ENCODE measurements at regions not wholly inside any gene's neighbourhood (a gene's known extent, or its start where the extent isn't known, plus 50 kb on each side); places are given as distances from the start of the nearest gene placed in this dataset.

DNA sequence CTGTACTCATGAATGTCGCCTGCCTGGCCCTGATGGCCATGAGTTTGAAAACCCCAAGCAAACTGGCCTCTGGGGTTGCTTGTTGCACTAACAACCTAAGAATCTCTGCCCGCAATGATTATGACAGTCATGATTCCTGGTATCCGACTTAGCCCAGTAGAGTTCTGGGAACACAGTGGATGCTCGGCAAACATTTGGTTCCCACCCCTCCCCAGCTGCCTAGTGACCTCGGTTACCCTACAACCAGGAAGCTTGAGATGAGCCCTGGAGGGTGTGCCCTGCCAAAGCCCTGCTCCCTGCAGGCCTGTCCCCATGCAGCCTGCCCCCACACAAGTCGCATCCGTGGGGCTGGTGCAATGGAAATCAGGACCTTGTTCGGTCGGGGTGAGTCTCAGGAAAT is 76.0 kb upstream of the ZBTB40 start:
- no peak for DNase-seq

GRCh38 chr1:22376001-22376400 is 75.7 kb upstream of the ZBTB40 start:
- no peak for DNase-seq

DNA sequence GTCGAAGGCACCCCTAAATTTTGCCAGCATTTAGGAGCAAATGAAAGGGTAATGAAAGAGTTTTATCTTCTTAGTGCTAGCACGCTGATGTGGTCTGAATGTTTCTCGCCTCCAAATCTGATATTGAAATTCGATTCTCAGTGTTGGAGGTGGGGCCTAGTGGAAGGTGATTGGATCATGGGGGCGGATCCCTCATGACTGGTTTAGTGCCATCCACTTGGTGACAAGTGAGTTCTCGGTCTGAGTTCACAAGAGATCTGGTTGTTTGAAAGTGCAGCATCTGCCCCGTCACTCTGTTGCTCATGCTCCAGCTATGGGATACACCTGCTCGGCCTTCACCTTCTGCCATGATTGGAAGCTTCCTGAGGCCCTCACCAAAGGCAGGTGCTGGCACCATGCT is 75.1 kb upstream of the ZBTB40 start:
- no peak for DNase-seq

- no peak for DNase-seq
Observed at GRCh38 chr1:22376976-22377375, 74.7 kb upstream of the ZBTB40 start.

- no peak for DNase-seq
Observed at GRCh38 chr1:22379566-22379965, 72.1 kb upstream of the ZBTB40 start.

DNA sequence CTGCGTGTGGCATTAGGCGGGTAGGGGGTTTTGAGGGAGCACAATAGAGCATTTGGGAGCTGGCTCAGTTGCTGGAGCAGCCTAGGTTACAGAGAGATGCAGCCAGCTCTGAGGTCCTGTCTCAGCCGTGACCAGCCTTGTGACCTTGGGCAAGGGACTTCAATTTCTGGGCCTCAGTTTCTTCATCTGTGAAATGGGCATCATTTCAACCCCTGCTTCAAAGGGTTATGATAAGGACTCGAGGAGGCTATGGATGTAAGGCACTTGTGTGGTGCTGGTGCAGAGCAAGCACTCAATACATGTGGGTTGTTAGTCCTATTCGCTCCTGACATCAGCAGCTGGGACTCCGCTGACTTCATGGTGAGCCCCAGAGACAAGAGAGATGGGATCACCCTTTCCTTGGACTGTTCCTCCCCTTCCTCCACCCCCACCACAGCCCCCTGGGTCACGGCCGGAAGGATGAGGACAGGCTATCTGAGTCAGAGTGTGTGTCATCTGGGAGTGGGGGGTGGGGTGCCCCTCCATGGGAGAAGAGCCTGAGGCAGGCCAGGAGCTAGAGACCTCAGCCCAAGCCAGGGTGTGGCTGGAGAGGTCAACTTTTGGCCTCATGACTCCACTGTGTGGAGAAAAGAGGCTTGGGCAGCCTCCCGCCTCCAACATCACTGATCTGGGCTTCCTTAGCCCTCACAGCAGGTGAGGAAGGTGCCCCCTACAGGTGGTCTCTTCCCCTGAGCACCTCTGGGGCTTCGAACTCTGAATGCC is 71.4 kb upstream of the ZBTB40 start:
- no peak for DNase-seq

GRCh38 chr1:22383526-22384294 is 67.9 kb upstream of the ZBTB40 start:
- DNase-seq, result no peak

DNA sequence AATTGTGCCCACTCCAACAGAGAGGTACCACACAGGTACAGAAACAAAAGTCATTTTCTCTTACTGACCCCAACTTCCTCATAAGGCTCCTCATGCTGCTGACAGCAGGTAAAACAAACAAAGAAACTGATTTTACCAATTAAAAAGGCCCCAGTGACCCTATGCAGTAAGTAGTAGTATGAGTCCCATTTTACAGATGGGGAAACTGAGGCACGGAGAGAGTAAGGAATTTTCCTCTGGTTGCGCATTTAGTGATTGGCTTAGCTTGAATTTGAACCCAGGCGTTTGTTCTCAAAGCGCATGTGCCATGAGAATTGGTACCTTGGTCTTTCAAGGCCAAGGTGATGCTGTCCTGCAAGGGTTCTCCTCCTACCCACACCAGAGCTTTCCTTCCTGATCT is 66.1 kb upstream of the ZBTB40 start:
- no peak for DNase-seq

DNA sequence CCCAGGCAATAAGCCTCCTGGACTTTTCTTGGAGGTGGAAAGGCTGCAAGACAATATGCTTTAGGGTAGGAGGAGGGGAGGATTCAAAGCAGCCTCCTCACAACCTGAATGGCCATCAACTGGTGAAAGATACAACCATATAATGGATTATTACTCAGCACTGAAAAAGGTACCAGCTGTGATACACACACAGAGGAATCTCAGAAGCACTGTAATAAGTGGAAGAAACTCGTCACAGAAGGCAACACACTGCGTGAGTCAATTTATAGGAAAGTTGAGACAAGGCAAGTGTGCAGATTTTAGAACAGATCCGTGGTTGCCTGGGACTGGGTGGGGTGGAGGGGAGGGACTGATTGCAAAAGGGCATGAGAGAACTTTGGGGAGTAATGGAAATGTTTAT is 64.9 kb upstream of the ZBTB40 start:
- no peak for DNase-seq

GRCh38 chr1:22387919-22388580 is 63.6 kb upstream of the ZBTB40 start:
- no peak for DNase-seq

DNA sequence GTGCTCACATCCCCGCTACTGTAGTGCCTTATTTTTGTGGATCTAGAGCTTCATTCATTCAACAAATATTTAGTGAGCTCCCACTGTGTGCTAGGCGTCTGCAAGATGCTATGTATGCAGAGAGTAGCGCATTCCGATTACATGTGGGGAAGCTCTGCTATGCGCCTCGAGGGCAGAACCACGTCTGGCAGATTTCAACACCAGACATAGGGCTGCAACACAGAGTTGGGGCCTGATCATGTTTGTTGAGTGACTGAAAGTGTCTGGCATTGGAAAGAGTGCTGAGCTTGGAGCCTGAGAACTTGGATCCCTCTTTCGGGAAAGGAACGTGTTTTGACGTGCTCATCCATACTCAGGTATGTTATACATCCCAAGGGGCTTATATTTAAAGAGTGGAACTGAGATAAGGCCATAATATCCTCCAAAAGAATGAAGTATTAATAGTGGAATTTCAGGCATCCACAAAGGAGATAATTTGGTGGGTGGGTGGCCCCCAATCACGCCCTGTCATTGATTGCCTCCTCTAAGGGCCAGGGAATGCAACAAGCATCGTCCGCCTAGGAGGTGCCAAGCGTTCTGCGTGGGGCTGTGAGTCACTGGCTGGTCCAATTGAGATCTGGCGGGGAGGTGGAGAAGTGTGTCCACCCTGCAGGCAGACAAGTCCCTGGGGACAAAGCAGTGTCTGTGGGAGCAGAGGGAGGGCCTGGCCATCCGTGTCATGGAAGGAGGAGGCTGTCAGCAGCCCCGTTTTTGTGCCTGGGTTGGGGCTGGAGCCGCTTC is 62.8 kb upstream of the ZBTB40 start:
- DNase-seq, result no peak

DNA sequence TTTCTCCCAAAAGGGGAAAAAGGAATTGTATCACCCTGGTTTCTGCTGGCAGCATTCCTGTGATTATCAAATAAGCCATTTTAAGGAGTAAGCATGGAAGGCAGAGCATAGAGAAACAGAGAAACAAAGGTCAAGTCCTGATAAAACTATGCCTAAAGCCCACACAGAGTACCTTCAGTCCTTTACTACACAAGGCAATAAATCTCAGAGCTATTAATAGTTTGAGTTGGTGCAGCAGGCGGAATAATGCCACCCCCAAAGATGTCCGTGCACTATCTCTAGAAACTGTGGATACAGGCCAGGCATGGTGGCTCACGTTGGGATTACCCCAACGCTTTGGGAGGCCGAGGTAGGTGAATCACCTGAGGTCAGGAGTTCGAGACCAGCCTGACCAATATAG is 58.1 kb upstream of the ZBTB40 start:
- DNase-seq, result no peak

DNA sequence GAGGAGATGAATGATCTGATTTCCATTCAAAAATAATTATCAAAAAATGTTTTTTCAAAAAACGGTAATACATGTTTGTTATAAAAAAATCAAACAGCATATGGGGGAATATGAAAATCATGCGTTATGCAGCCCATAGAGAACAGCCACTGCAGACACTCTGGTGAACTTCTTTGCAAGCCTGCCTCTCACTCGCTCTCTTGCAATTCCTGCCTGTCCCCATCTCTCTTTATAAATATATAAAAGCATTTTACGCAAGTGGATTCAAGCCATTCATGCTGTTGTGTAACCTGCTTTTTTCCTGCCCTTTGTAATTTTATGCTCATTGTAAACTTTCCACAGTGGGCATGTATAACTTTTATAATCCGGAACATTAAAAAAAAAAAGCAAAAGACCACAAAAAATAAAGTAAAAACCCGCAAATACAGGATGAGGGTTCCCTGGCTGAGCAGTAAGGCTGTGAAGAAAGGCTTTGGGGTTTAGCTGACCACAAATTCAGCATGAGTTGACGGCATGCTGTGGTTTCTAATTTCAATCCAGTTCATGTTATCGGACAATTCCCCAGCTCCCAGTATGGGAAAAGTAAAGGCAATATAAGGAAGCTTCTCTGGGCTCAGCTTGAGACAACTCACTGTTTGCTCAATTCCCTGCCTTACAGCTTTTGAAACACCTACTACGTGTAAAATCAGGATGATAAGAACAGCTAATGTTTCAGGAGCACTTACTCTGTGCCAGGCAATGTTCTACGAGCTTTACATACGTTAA is 52.8 kb upstream of the ZBTB40 start:
- no peak for DNase-seq

DNA sequence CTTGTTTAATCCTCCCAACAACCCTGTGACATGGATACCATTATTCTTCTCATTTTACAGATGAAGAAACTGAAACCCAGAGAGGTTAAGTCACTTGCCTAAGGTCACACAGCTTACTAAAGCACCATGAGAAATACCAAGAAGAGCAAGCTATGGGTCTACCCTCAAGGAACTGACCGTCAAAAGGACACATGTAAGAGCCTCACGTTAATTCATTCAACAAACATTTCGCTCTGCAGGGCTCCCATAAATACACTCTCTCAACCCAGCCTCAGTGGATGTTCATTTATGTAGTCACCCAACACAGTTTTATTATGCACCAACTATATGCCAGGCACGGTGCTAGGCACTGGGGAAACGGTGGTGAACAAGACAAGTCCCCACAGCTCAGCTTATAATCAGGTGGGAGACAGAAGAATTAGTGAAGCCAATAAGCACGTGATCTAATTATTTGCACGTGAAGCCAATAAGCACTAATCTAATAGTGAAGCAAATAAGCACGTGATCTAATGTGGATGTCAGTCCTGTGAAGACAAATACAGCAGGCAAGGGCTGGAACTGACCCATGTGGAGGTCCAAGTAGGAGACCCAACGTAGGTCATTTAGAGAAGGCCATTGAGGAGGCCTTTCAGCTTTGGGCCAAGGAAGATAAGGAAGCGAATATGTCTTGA is 52.1 kb upstream of the ZBTB40 start:
- DNase-seq, result no peak
